ENCODE measurements at regions not wholly inside any gene's neighbourhood (a gene's known extent, or its start where the extent isn't known, plus 50 kb on each side); places are given as distances from the start of the nearest gene placed in this dataset.

DNA sequence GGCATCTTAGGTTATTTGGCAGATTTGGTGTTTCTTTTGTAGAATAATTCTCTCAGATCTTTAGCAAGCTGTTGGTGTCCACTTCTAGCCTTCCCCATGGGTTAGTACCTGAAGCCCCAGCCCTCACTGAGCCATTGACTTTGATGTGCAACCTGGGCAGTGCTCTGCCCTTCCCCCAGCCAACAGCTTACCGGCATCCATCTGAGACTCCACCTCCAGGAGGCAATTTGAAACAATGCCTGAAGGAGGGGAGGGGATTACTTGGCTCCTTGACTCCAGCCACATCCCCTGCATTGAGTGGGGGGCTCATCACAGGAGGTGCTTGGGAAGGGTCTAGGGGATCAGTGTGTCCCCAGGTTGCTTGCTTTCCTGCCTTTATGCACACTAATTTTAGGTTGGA is 114.8 kb downstream of the TRIM29 start:
- H3K4me1 ChIP-seq (ENCODE audit: insufficient read depth, low read length), result peaks cover 26% of the 10 kb centered on the region
- no peak overlapping the region for H3K27ac ChIP-seq (ENCODE audit: low read length)
- no peaks in the 10 kb centered on the region for H3K36me3 ChIP-seq (ENCODE audit: insufficient read depth, low read depth, low read length)
- H3K4me3 ChIP-seq (ENCODE audit: low read length), result peak overlapping the region; percentile 10; the same call in 1 of the 2 replicates
- no peaks in the 10 kb centered on the region for H3K9me3 ChIP-seq (ENCODE audit: insufficient read depth, low read depth, low read length)
- H3K9ac ChIP-seq (ENCODE audit: low read depth, low read length), result no peak overlapping the region; the same call in 1 of the 2 replicates
- H3K27me3 ChIP-seq (ENCODE audit: insufficient read depth, low read length), result no peaks in the 10 kb centered on the region

DNA sequence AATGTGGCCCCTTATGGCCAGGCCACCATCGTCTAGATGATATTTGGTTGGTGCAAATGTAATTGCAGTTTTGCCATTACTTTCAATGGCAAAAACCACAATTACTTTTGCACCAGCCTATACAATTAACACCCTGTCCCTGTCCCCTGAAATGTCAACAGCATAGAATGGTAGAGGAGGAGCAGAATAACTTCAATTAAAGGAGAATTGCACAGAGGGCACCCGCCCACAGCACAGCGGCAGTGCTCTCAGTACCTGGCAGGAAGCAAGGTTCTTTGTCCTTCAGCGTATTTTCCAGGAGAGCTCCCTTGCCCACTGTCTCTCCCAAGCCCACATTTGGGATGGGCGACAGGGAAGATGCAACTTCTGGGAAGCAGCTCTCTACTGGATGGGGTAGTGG is 115.3 kb downstream of the TRIM29 start:
- Histone ChIP-seq H3K27me3 (ENCODE audit: insufficient read depth, low read length) (no peaks in the 10 kb centered on the region), H3K4me1 (ENCODE audit: insufficient read depth, low read length) (peaks cover 31% of the 10 kb centered on the region), H3K27ac (ENCODE audit: low read length) (no peak overlapping the region), H3K9me3 (ENCODE audit: insufficient read depth, low read depth, low read length) (no peaks in the 10 kb centered on the region), H3K9ac (ENCODE audit: low read depth, low read length) (no peak overlapping the region), H3K4me3 (ENCODE audit: low read length) (peak overlapping the region; percentile 10; the same call in 1 of the 2 replicates), H3K36me3 (ENCODE audit: insufficient read depth, low read depth, low read length) (no peaks in the 10 kb centered on the region)

DNA sequence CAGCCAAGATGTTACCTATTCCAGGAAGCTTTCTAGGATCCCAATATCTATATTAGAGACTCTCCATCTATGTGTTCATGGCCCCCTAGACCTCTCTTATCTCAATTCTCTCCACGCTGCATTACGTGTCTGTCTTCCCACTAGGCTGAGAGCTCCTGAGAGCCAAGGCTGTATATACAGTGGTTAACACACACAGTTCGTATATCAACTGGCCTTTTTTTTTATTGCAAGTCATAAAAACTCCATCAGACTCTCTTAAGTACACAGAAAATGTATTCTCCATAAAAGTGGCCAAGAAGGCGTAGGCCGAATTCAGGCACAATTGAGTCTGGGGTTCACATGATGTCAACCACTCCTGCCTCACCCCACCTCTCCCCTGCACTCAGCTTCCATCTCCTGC is 115.9 kb downstream of the TRIM29 start:
- Histone ChIP-seq H3K4me1 (ENCODE audit: insufficient read depth, low read length) (peaks cover 31% of the 10 kb centered on the region), H3K36me3 (ENCODE audit: insufficient read depth, low read depth, low read length) (no peaks in the 10 kb centered on the region), H3K9me3 (ENCODE audit: insufficient read depth, low read depth, low read length) (no peaks in the 10 kb centered on the region), H3K27me3 (ENCODE audit: insufficient read depth, low read length) (no peaks in the 10 kb centered on the region), H3K4me3 (ENCODE audit: low read length) (no peak overlapping the region), H3K27ac (ENCODE audit: low read length) (no peak overlapping the region), H3K9ac (ENCODE audit: low read depth, low read length) (no peak overlapping the region)

DNA sequence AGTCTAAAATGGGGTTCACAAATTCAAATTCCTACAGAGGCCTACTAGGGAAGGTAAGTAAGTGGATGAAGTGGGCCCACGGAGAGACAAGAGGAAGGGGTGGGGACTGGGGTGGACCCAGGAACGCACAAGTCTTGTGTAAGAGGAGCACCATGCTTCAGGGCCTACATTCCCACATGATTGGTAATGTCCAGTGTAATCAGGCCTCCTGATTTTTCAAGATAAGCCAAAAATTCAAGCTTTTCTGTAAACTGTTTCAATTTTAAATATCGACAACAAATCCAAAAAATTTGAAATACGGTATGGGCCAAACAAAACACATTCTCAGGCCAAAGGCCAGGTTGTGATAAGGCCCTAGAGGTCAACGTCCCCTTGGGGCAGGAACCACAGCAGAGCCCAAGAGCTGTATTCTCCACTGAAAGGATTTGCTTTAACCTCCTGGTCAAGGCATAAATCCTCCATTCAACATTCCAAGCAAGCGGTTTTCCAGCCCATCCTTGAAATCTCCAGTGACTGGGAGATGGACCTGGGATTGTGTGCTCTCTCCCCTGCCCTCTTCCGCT is 116.4 kb downstream of the TRIM29 start:
- Histone ChIP-seq H3K36me3 (ENCODE audit: insufficient read depth, low read depth, low read length) (no peaks in the 10 kb centered on the region), H3K27me3 (ENCODE audit: insufficient read depth, low read length) (no peaks in the 10 kb centered on the region; the same call in 1 of the 2 replicates), H3K4me1 (ENCODE audit: insufficient read depth, low read length) (peaks cover 31% of the 10 kb centered on the region)

DNA sequence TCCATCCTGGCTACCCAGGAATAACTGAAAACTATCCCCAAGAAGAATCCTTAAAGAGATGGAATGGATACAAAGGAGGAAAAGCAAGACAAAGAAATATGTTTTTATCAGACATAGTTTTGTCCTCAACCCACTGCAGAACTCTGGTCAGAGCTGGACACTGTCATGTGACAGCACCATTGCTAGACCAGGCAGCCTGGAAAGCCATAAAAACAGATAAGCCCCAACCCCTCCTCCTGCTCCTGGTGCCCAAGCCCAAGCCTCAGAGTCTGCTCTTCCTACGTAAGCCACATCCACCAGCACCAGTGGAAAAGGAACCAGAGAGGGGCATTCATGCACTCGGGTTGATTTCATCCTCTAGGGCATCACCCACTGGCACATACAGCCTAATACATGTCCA is 116.9 kb downstream of the TRIM29 start:
- no peak overlapping the region for H3K9ac ChIP-seq (ENCODE audit: low read depth, low read length)
- no peaks in the 10 kb centered on the region for H3K9me3 ChIP-seq (ENCODE audit: insufficient read depth, low read depth, low read length)
- peaks cover 31% of the 10 kb centered on the region for H3K4me1 ChIP-seq (ENCODE audit: insufficient read depth, low read length)
- H3K36me3 ChIP-seq (ENCODE audit: insufficient read depth, low read depth, low read length), result no peaks in the 10 kb centered on the region
- H3K27ac ChIP-seq (ENCODE audit: low read length), result no peak overlapping the region
- peaks cover 1% of the 10 kb centered on the region for H3K27me3 ChIP-seq (ENCODE audit: insufficient read depth, low read length)
- H3K4me3 ChIP-seq (ENCODE audit: low read length), result no peak overlapping the region

More for the DNA sequence above, 116.4 kb downstream of the TRIM29 start:
- H3K27ac ChIP-seq (ENCODE audit: low read length), result no peak overlapping the region
- no peaks in the 10 kb centered on the region for H3K9me3 ChIP-seq (ENCODE audit: insufficient read depth, low read depth, low read length)
- no peak overlapping the region for H3K9ac ChIP-seq (ENCODE audit: low read depth, low read length)
- H3K4me3 ChIP-seq (ENCODE audit: low read length), result no peak overlapping the region

DNA sequence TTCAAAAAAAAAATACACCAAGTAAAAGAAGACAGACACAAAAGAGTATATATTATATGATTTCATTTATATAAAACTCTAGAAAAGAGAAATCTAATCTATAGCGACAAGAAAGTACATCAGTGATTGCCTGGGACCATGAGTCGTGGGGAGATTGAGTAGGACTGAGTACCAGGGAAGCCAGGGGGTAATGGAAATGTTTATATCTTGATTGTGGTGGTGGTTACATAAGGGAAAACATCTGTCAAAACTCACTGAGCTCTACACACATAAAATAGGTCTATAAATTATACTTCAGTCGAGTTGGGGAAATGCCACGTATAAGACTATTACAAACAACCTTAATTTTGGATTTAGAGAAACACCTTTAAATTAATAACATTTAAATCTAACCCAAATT is 117.4 kb downstream of the TRIM29 start:
- H3K27me3 ChIP-seq (ENCODE audit: insufficient read depth, low read length), result peaks cover 6% of the 10 kb centered on the region
- H3K9ac ChIP-seq (ENCODE audit: low read depth, low read length), result no peak overlapping the region
- H3K4me3 ChIP-seq (ENCODE audit: low read length), result no peak overlapping the region
- H3K27ac ChIP-seq (ENCODE audit: low read length), result no peak overlapping the region
- no peaks in the 10 kb centered on the region for H3K36me3 ChIP-seq (ENCODE audit: insufficient read depth, low read depth, low read length)
- H3K9me3 ChIP-seq (ENCODE audit: insufficient read depth, low read depth, low read length), result no peaks in the 10 kb centered on the region
- H3K4me1 ChIP-seq (ENCODE audit: insufficient read depth, low read length), result peaks cover 31% of the 10 kb centered on the region

DNA sequence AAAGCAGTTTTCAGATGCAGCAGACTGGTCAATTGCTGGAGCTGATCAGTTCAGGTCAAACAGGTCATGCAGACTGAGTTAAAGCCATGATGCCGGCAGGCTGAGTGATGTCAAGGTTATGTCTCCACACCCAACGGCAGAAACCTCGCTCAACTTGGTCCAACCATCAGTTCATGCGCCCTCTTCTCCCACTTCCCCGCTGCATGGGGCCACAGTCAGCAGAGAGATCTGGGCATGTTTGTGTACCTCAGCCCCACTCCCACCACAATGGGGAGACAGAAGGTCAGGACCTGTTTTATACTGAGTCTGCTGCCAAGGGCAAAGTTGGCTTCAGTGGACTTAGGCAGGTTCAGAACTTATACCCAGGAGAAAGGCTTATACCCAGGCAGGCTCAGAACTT is 118.7 kb downstream of the TRIM29 start:
- no peak overlapping the region for H3K4me3 ChIP-seq (ENCODE audit: low read length)
- no peaks in the 10 kb centered on the region for H3K9me3 ChIP-seq (ENCODE audit: insufficient read depth, low read depth, low read length)
- H3K27ac ChIP-seq (ENCODE audit: low read length), result no peak overlapping the region
- H3K36me3 ChIP-seq (ENCODE audit: insufficient read depth, low read depth, low read length), result no peaks in the 10 kb centered on the region
- peaks cover 6% of the 10 kb centered on the region for H3K27me3 ChIP-seq (ENCODE audit: insufficient read depth, low read length)
- peaks cover 21% of the 10 kb centered on the region for H3K4me1 ChIP-seq (ENCODE audit: insufficient read depth, low read length)
- no peak overlapping the region for H3K9ac ChIP-seq (ENCODE audit: low read depth, low read length)

DNA sequence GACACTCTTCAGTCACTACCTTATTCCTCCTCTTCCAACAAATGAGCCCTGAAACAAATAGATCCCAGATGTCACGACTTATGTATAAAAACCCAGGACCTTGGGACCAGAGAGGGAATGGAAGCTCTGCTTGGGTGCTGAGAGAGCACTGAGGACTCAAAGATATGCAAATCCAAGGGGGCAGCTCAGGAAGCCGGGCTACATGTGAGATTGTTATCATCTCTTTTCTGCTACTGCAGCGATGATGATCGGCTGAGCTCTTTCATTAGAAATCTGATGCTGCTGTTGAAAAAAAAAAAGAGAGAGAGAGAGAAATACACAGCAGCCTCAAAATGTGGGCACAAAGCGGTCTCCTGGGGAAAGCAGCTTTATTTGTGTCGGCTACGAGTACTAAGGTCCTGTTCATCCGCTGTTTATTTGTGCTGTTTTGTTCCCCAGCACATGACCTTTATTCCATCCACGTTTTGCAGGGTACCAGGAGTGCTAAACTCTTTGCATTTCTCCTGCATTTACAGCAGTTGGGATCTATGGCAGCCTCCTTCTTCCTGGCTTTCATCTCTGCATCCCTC is 120.2 kb downstream of the TRIM29 start:
- no peak overlapping the region for H3K27ac ChIP-seq (ENCODE audit: low read length)
- no peak overlapping the region for H3K9ac ChIP-seq (ENCODE audit: low read depth, low read length)
- H3K9me3 ChIP-seq (ENCODE audit: insufficient read depth, low read depth, low read length), result no peaks in the 10 kb centered on the region
- H3K4me3 ChIP-seq (ENCODE audit: low read length), result no peak overlapping the region
- peaks cover 6% of the 10 kb centered on the region for H3K4me1 ChIP-seq (ENCODE audit: insufficient read depth, low read length)
- H3K27me3 ChIP-seq (ENCODE audit: insufficient read depth, low read length), result peaks cover 7% of the 10 kb centered on the region
- H3K36me3 ChIP-seq (ENCODE audit: insufficient read depth, low read depth, low read length), result no peaks in the 10 kb centered on the region

DNA sequence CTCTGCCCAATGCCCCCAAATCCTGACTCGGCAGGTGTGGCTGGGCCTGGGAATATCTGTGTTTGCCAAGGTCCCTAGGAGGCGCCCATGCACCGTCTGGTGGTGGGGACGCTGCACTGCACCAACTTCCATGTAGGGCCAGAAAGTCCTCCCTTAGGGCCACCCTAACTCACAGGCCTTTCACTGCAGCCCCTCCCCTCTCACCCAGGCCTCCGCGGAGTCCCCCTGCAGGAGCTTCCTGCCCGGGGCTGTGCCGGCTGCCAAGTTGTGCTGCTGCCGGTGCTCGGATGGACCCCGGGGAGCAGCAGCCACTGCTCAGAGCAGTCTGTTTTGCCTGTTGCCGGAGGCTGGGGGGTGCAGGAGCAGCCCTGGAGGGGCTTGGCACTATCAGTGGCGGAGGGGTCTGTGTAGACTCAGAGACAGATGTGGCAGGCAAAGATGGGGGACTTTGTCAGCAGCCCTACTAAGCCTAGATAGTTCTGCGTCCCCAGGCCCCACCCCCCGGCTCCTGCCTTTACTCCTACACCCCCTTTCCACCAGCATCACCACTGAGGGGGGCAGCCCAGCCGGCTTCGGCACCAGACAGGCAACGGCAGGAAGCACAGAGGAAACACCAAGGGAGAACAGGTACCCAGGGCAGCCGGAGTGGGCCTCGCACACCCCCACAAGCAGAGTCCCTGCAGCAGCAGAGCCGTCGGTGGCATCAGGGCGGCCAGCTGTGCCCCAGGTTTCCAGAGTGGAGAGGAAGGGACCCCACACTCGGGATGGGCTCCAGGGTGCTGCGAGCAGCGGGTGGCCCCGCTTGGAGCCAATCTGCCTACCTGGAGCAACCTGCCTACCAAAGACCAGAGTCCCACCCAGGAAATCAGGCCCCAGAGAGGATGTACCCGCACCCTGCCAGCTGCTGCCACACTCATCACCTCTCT is 124.3 kb downstream of the TRIM29 start:
- no peak overlapping the region for H3K9ac ChIP-seq (ENCODE audit: low read depth, low read length)
- peaks cover 20% of the 10 kb centered on the region for H3K27me3 ChIP-seq (ENCODE audit: insufficient read depth, low read length)
- H3K36me3 ChIP-seq (ENCODE audit: insufficient read depth, low read depth, low read length), result no peaks in the 10 kb centered on the region
- H3K4me1 ChIP-seq (ENCODE audit: insufficient read depth, low read length), result peaks cover 5% of the 10 kb centered on the region; the same call in 1 of the 2 replicates
- H3K9me3 ChIP-seq (ENCODE audit: insufficient read depth, low read depth, low read length), result no peaks in the 10 kb centered on the region
- no peak overlapping the region; the same call in 1 of the 2 replicates for H3K4me3 ChIP-seq (ENCODE audit: low read length)
- no peak overlapping the region for H3K27ac ChIP-seq (ENCODE audit: low read length)

DNA sequence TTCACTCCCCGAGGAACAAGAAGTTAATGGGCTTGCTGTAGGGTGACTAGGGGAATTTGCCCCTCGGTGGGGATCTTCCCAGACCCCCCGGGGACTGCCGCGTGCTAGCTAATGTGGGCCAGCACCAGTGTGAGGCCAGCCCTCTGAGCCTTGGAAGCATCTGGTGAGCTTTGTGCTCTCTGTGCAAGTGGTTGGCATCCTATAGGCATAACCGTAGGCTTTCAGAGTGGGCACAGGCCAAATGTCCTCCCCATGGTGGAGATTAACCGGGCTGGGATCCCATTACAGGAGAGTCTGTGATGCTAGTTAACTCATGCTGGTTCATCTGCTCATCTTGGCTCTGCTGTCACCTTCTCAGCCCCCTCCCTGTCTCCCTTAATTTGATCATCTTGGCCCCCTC is 125.7 kb downstream of the TRIM29 start:
- H3K36me3 ChIP-seq (ENCODE audit: insufficient read depth, low read depth, low read length), result no peaks in the 10 kb centered on the region
- H3K27me3 ChIP-seq (ENCODE audit: insufficient read depth, low read length), result peaks cover 20% of the 10 kb centered on the region
- H3K4me3 ChIP-seq (ENCODE audit: low read length), result no peak overlapping the region
- H3K4me1 ChIP-seq (ENCODE audit: insufficient read depth, low read length), result no peaks in the 10 kb centered on the region; the same call in 1 of the 2 replicates
- H3K9me3 ChIP-seq (ENCODE audit: insufficient read depth, low read depth, low read length), result no peaks in the 10 kb centered on the region
- no peak overlapping the region for H3K27ac ChIP-seq (ENCODE audit: low read length)
- no peak overlapping the region for H3K9ac ChIP-seq (ENCODE audit: low read depth, low read length)

DNA sequence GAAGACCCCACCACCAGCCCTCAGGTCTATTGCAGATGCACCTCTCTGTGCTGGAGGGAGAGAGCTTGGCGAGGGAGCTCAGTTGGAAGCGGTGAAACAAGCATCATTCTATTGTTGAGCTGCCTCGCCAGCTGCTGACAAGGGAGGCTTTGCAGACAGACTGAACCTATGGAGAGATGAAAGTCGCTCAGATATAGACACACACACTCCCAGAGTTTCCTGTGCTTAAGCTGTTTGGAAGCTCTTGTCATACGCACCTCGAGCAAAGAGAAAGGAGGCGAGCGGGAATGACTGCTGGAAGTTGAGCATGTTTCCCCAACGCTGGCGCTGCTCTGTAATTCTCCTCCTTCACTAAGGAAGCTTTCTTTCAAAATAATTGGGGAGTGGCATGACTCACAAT is 126.1 kb downstream of the TRIM29 start:
- Histone ChIP-seq H3K36me3 (ENCODE audit: insufficient read depth, low read depth, low read length) (no peaks in the 10 kb centered on the region), H3K4me1 (ENCODE audit: insufficient read depth, low read length) (no peaks in the 10 kb centered on the region; the same call in 1 of the 2 replicates), H3K27ac (ENCODE audit: low read length) (no peak overlapping the region), H3K27me3 (ENCODE audit: insufficient read depth, low read length) (peaks cover 20% of the 10 kb centered on the region), H3K9me3 (ENCODE audit: insufficient read depth, low read depth, low read length) (no peaks in the 10 kb centered on the region), H3K9ac (ENCODE audit: low read depth, low read length) (no peak overlapping the region), H3K4me3 (ENCODE audit: low read length) (no peak overlapping the region)

All from iPS-20b (cell line).